H1 (cell line): ENCODE measurements at regions not wholly inside any gene's neighbourhood (a gene's known extent, or its start where the extent isn't known, plus 50 kb on each side); places are given as distances from the start of the nearest gene placed in this dataset.
A peak's percentile ranks its signal among the peaks of the same experiment; 100 is the strongest.

Experiments used
- CTCF ChIA-PET: fragments of 300-600 bp; sonication (Branson Sonifier 250); formaldehyde crosslinking; loops from one replicate; lab custom pipeline; 2021; ENCODE audit not compliant: partially characterized antibody; lab: Charles Lee
- POLR2A ChIA-PET: fragments of 300-600 bp; sonication (Branson Sonifier 250); formaldehyde crosslinking; loops from one replicate; lab custom pipeline; 2021; ENCODE audit warnings: inconsistent platforms; ENCODE audit not compliant: partially characterized antibody; lab: Charles Lee
- DNase-seq, 2 experiments: peaks; one replicate each; pipeline versions ENCODE4 v3.0.0 to v3.0.0-alpha.2; 2010 to 2022; ENCODE audit warnings: low spot score in 2 of 2, low read depth in 1 of 2, mixed read lengths in 1 of 2
- FAIRE-seq: peaks from 2 replicates; lab custom pipeline; 2011; peaks lifted over from hg19 to GRCh38; lab: Jason Lieb, UNC
- H2AFZ ChIP-seq: 2 replicates; pipeline ENCODE4 v1.8.1; 2012; ENCODE audit warnings: low read length, inconsistent platforms
- H2AK5ac ChIP-seq: 2 replicates; pipeline ENCODE4 v1.6.1; 2013; ENCODE audit warnings: low read depth, low read length
- H2BK120ac ChIP-seq: replicated peaks from 2 replicates; pipeline ENCODE3; 2013; ENCODE audit warnings: low read depth, low read length, inconsistent platforms
- H2BK12ac ChIP-seq: 2 replicates; pipeline ENCODE4 v1.6.1; 2013; ENCODE audit warnings: low read depth, low read length
- H2BK15ac ChIP-seq: 2 replicates; pipeline ENCODE4 v1.6.1; 2013; ENCODE audit warnings: low read length
- H2BK20ac ChIP-seq: 2 replicates; pipeline ENCODE4 v1.6.1; 2013; ENCODE audit warnings: low read length
- H2BK5ac ChIP-seq: 2 replicates; pipeline ENCODE4 v1.6.1; 2013; ENCODE audit warnings: low read depth, low read length
- H3K14ac ChIP-seq: 2 replicates; pipeline ENCODE4 v1.6.1; 2013; ENCODE audit warnings: inconsistent platforms; ENCODE audit not compliant: insufficient read length
- H3K18ac ChIP-seq: 2 replicates; pipeline ENCODE4 v1.6.1; 2013; ENCODE audit warnings: low read length; ENCODE audit errors: extremely low read depth
- H3K23ac ChIP-seq: 2 replicates; pipeline ENCODE4 v1.6.1; 2013; ENCODE audit warnings: inconsistent platforms; ENCODE audit not compliant: insufficient read length
- H3K23me2 ChIP-seq: 2 replicates; pipeline ENCODE4 v1.6.1; 2013; ENCODE audit warnings: low read depth, low read length
- H3K27ac ChIP-seq: 2 replicates; pipeline ENCODE4 v1.6.1; 2011; ENCODE audit warnings: low read depth, low read length, inconsistent platforms
- H3K27me3 ChIP-seq, 4 experiments: replicated peaks in 1 of 4; 1 replicate in 1 of 4; 2 replicates in 3 of 4; pipeline versions ENCODE4 v1.6.1 to v1.8.1; 2011 to 2013; ENCODE audit warnings: low read length in 3 of 4, mild to moderate bottlenecking in 3 of 4, inconsistent platforms in 2 of 4, mixed read lengths in 2 of 4, moderate library complexity in 1 of 4; ENCODE audit not compliant: control insufficient read depth in 3 of 4, insufficient read depth in 3 of 4; ENCODE audit errors: extremely low read depth in 1 of 4
- H3K36me3 ChIP-seq, 4 experiments: 2 replicates each; pipeline versions ENCODE4 v1.6.1 to v1.8.1; 2011 to 2013; ENCODE audit warnings: mild to moderate bottlenecking in 4 of 4, low read length in 3 of 4, moderate library complexity in 2 of 4, control low read depth in 1 of 4, inconsistent platforms in 1 of 4; ENCODE audit not compliant: insufficient read depth in 4 of 4, control insufficient read depth in 2 of 4
- H3K4ac ChIP-seq: replicated peaks from 2 replicates; pipeline ENCODE3; 2013; ENCODE audit warnings: low read length, low read depth, mixed read lengths, inconsistent platforms; ENCODE audit not compliant: insufficient read length
- H3K4me1 ChIP-seq, 4 experiments: replicated peaks in 1 of 4; 1 replicate in 1 of 4; 2 replicates in 3 of 4; pipeline versions ENCODE4 v1.6.1 to v1.8.1; 2011 to 2013; ENCODE audit warnings: low read length in 3 of 4, inconsistent platforms in 2 of 4, mixed read lengths in 1 of 4; ENCODE audit not compliant: insufficient read depth in 4 of 4, control insufficient read depth in 3 of 4
- H3K4me2 ChIP-seq, 2 experiments: 2 replicates each; pipeline versions ENCODE4 v1.6.1 to v1.8.1; 2011 to 2013; ENCODE audit warnings: low read depth in 2 of 2, low read length in 2 of 2, control low read depth in 1 of 2, inconsistent platforms in 1 of 2, mild to moderate bottlenecking in 1 of 2; ENCODE audit not compliant: insufficient read depth in 1 of 2
- H3K4me3 ChIP-seq, 4 experiments: fragments of 200-600, 300-600 bp in 1 of 4; sonication (generic), shearing (Covaris generic), sonication (Bioruptor Twin) in 1 of 4; 2 replicates each; pipeline versions ENCODE4 v1.5.1 to v1.8.1; 2011 to 2016; ENCODE audit warnings: low read length in 4 of 4, low read depth in 3 of 4, control low read depth in 2 of 4, inconsistent platforms in 2 of 4, mild to moderate bottlenecking in 2 of 4, mixed read lengths in 1 of 4, moderate library complexity in 1 of 4; ENCODE audit not compliant: insufficient read depth in 2 of 4; ENCODE audit errors: extremely low read depth in 1 of 4
- H3K56ac ChIP-seq: replicated peaks from 2 replicates; pipeline ENCODE3; 2013; ENCODE audit warnings: low read depth, mild to moderate bottlenecking, mixed read lengths, low read length, inconsistent platforms; ENCODE audit not compliant: insufficient read length
- H3K79me1 ChIP-seq: 2 replicates; pipeline ENCODE4 v1.6.1; 2013; ENCODE audit warnings: low read depth, low read length, control low read depth
- H3K79me2 ChIP-seq, 2 experiments: 2 replicates each; pipeline versions ENCODE4 v1.6.1 to v1.8.1; 2012 to 2013; ENCODE audit warnings: low read length in 2 of 2, mild to moderate bottlenecking in 2 of 2, inconsistent platforms in 1 of 2; ENCODE audit not compliant: insufficient read depth in 2 of 2, control insufficient read depth in 1 of 2
- H3K9ac ChIP-seq, 4 experiments: replicated peaks in 1 of 4; 1 replicate in 1 of 4; 2 replicates in 3 of 4; pipeline versions ENCODE4 v1.6.1 to v1.8.1; 2011 to 2013; ENCODE audit warnings: low read depth in 3 of 4, low read length in 3 of 4, control low read depth in 2 of 4, mild to moderate bottlenecking in 2 of 4, moderate library complexity in 2 of 4, inconsistent platforms in 1 of 4; ENCODE audit errors: extremely low read depth in 1 of 4
- H3K9me3 ChIP-seq, 2 experiments: 2 replicates each; pipeline versions ENCODE4 v1.6.1 to v1.8.1; 2012 to 2013; ENCODE audit warnings: mild to moderate bottlenecking in 2 of 2, moderate library complexity in 2 of 2, control low read depth in 1 of 2, inconsistent platforms in 1 of 2, low read depth in 1 of 2, low read length in 1 of 2, mixed read lengths in 1 of 2; ENCODE audit not compliant: insufficient read depth in 2 of 2
- H4K20me1 ChIP-seq, 2 experiments: replicated peaks in 1 of 2; 2 replicates each; pipeline versions ENCODE3 to v1.8.1; 2011 to 2013; ENCODE audit warnings: inconsistent platforms in 2 of 2, low read length in 2 of 2, mild to moderate bottlenecking in 1 of 2; ENCODE audit not compliant: insufficient read depth in 2 of 2, control insufficient read depth in 1 of 2
- H4K5ac ChIP-seq: 2 replicates; pipeline ENCODE4 v1.6.1; 2013; ENCODE audit warnings: low read length, low read depth, mixed read lengths, inconsistent platforms; ENCODE audit not compliant: insufficient read length
- H4K8ac ChIP-seq: 2 replicates; pipeline ENCODE4 v1.8.0; 2013; ENCODE audit warnings: mild to moderate bottlenecking, moderate library complexity, low read length, inconsistent platforms; ENCODE audit not compliant: insufficient read depth; ENCODE audit errors: extremely low read depth
- H4K91ac ChIP-seq: replicated peaks from 2 replicates; pipeline ENCODE3; 2013; ENCODE audit warnings: low read length, mixed read lengths, inconsistent platforms; ENCODE audit not compliant: insufficient read length
- BACH1 ChIP-seq: IDR thresholded peaks from 2 replicates; pipeline ENCODE4 v1.6.1; 2012; ENCODE audit warnings: low read length, improper control_type of control experiment
- CBX5 ChIP-seq: fragments of 300-800, 300-1000 bp; sonication (generic); IDR thresholded peaks from 2 replicates; pipeline ENCODE4 v1.7.1; 2016; ENCODE audit warnings: antibody characterized with exemption, low read length, low read depth
- CTBP2 ChIP-seq: IDR thresholded peaks from 2 replicates; pipeline ENCODE4 v1.7.0; 2011; ENCODE audit warnings: borderline replicate concordance, mild to moderate bottlenecking, moderate library complexity, mixed read lengths, low read length; ENCODE audit not compliant: insufficient read depth, insufficient read length
- HDAC2 ChIP-seq, 2 experiments: fragments of 300-600 bp in 1 of 2; sonication (generic) in 1 of 2; IDR thresholded peaks; 2 replicates each; pipeline ENCODE4 v1.6.1; 2011 to 2012; ENCODE audit warnings: low read depth in 2 of 2, low read length in 2 of 2, mild to moderate bottlenecking in 2 of 2, moderate library complexity in 2 of 2, borderline replicate concordance in 1 of 2, inconsistent platforms in 1 of 2
- MAFK ChIP-seq: IDR thresholded peaks from 2 replicates; pipeline ENCODE4 v1.6.1; 2012; ENCODE audit warnings: low read depth, mild to moderate bottlenecking, improper control_type of control experiment, low read length
- NANOG ChIP-seq: IDR thresholded peaks from 2 replicates; pipeline ENCODE4 v1.6.1; 2011; ENCODE audit warnings: low read length, low read depth, mild to moderate bottlenecking, inconsistent platforms; ENCODE audit not compliant: insufficient read depth, poor library complexity, severe bottlenecking
- RBBP5 ChIP-seq: IDR thresholded peaks from 2 replicates; pipeline ENCODE4 v1.7.1; 2012; ENCODE audit warnings: low read depth, mild to moderate bottlenecking, inconsistent platforms, low read length, moderate library complexity, borderline replicate concordance
- SIX5 ChIP-seq: IDR thresholded peaks from 2 replicates; pipeline ENCODE4 v1.6.1; 2011; ENCODE audit warnings: mild to moderate bottlenecking, low read depth, low read length
- TAF1 ChIP-seq: IDR thresholded peaks from 2 replicates; pipeline ENCODE4 v1.6.1; 2011; ENCODE audit warnings: mild to moderate bottlenecking, low read depth, low read length
- TCF12 ChIP-seq: IDR thresholded peaks from 2 replicates; pipeline ENCODE4 v1.6.1; 2011; ENCODE audit warnings: low read depth, mild to moderate bottlenecking, low read length
- WGBS, 2 experiments: shearing (Covaris generic) in 1 of 2; methylation state at CpG; one replicate each; pipeline versions ENCODE4 v1.1.6 to v1.1.7; 2013 to 2015; ENCODE audit warnings: low lambda C conversion rate in 2 of 2, mixed read lengths in 2 of 2, inconsistent platforms in 1 of 2, low coverage in 1 of 2, missing lambda C conversion rate in 1 of 2; ENCODE audit not compliant: insufficient replicate concordance in 2 of 2, insufficient coverage in 1 of 2, insufficient read length in 1 of 2; ENCODE audit errors: extremely low coverage in 1 of 2, missing lambda C conversion rate in 1 of 2; 5-methylcytosine and 5-hydroxymethylcytosine counted together
- TF ChIP-seq, protein P1 (sequence below): IDR thresholded peaks from 2 replicates; pipeline ENCODE4 v1.6.1; 2012; ENCODE audit warnings: low read length, inconsistent platforms

DNA sequence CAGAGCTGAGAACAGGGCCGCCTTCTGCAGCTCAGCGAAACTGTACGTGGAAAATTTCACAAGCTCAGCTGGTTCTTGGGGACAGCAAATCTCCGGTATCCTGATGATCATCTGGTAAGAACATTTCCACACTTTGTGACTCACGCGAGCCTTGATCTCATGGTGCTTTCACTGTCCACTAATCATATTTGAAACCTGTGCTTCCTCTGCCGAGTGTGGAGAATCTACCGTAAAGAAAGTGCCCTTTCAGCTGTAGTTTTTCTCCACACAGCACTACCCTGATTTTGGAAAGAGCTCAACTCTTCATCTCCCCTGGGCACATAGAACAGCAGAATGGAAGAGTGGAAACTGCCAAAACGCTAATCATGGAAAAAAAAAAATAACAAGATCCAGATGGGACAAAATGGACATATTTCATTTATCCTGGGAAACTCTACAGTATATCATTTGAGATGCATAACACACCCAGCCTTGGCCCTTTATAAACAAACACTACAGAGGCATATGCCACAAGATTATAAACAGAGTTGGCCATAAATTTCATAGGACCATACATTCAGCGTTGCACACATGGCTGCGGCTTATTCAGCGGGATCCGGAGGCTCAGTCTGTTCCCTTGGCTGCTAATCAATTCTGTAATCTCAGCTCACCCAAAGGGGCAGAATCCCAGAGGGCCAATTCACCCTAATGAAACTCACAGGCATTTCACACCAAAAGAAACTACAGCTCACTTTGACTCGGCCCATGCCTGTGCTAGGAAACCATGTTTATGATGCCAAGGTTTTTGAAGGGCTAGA lies 434.5 kb downstream of the HDGFL1 start:
- CTCF ChIA-PET = interaction anchor here (0.6 to 1.8 kb wide), 5 partner anchors 8 to 1140 kb away, joined by 3 to 4 read pairs (median 3); no protein-coding TSS in a partner anchor
- H2AK5ac ChIP-seq = no peak overlapping the region
- H3K23ac ChIP-seq = no peak overlapping the region
- POLR2A ChIA-PET = no interaction called here
- H3K27me3 ChIP-seq = no peaks in the 10 kb centered on the region
- no peaks in the 10 kb centered on the region; a peak in 1 of 4 replicates for H3K9me3 ChIP-seq
- H2BK120ac ChIP-seq = no peak overlapping the region
- peaks cover 4 to 9% (median 5%) of the 10 kb centered on the region in 4 experiments for H3K4me1 ChIP-seq
- H3K4me2 ChIP-seq = no peak overlapping the region
- H2AFZ ChIP-seq = peak overlapping the region; percentile 83; the same call in 1 of the 2 replicates
- H4K5ac ChIP-seq = no peak overlapping the region
- no peak overlapping the region for H3K56ac ChIP-seq
- H3K79me1 ChIP-seq = no peaks in the 10 kb centered on the region
- no peak overlapping the region for H3K4ac ChIP-seq
- FAIRE-seq (no peak), DNase-seq (no peak)
- H2BK15ac ChIP-seq = no peak overlapping the region
- H3K23me2 ChIP-seq = no peaks in the 10 kb centered on the region
- no peak overlapping the region for H3K14ac ChIP-seq
- H2BK20ac ChIP-seq = no peak overlapping the region
- H3K27ac ChIP-seq = no peak overlapping the region
- no peak overlapping the region for H4K8ac ChIP-seq
- H4K91ac ChIP-seq = no peak overlapping the region
- H3K18ac ChIP-seq = no peak overlapping the region
- no peak overlapping the region for H2BK12ac ChIP-seq
- no peaks in the 10 kb centered on the region for H3K36me3 ChIP-seq
- H3K9ac ChIP-seq = no peak overlapping the region; a peak in 2 of 7 replicates
- no peaks in the 10 kb centered on the region for H3K79me2 ChIP-seq
- WGBS, 2 experiments = 88% methylated on average over 14 of the region's 14 CpGs; no CpG with 5 or more reads in 1 of the 2 experiments
- H4K20me1 ChIP-seq = no peaks in the 10 kb centered on the region
- H3K4me3 ChIP-seq = no peak overlapping the region
- H2BK5ac ChIP-seq = no peak overlapping the region
- TF ChIP-seq MAFK (no peak), SIX5 (no peak), TAF1 (no peak), CTBP2 (no peak), TCF12 (no peak), NANOG (no peak), CBX5 (no peak), HDAC2 (IDR thresholded peaks at IDR 0.05; ENCODE audit: borderline replicate concordance in 1 of 2, low read depth in 2 of 2, low read length in 2 of 2) (no peak), RBBP5 (no peak), BACH1 (no peak)
- TF ChIP-seq, protein P1, sequence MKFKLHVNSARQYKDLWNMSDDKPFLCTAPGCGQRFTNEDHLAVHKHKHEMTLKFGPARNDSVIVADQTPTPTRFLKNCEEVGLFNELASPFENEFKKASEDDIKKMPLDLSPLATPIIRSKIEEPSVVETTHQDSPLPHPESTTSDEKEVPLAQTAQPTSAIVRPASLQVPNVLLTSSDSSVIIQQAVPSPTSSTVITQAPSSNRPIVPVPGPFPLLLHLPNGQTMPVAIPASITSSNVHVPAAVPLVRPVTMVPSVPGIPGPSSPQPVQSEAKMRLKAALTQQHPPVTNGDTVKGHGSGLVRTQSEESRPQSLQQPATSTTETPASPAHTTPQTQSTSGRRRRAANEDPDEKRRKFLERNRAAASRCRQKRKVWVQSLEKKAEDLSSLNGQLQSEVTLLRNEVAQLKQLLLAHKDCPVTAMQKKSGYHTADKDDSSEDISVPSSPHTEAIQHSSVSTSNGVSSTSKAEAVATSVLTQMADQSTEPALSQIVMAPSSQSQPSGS = no peak
